ENCODE measurements at regions not wholly inside any gene's neighbourhood (a gene's known extent, or its start where the extent isn't known, plus 50 kb on each side); places are given as distances from the start of the nearest gene placed in this dataset.

DNA sequence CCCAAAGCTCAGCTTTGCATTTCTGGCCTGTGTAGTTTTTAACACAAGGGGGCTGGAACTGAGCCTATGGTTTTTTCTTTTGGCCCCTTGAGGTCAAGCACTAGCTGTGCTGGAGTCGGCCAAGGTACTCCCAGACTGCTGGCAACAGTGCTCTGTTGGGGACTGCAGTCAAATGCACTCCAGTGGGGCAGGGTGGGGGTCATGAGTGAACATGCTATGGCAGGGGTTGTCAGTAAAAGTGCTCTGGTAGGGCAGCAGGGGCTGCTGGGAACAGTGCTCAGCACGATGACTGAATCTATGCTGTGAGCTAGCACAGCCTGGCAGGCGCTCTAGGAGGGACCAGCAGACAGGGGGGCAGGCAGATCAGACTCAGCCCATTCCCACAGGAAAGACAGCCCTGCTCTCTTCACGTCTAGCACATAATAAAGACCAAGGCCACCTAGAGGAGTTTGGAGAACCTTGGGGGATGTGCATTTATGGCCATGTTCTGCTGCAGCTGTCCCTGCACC is 55.0 kb upstream of the CERS6 start:
- no peak for TF ChIP-seq SP1 (IDR thresholded peaks at IDR 0.05)
- no peak for TF ChIP-seq L3MBTL2 (conservative IDR thresholded peaks at IDR 0.05)
- no peak for TF ChIP-seq ARNT (IDR thresholded peaks at IDR 0.05)

Measured in HEK293T (cell line).